ENCODE measurements at regions not wholly inside any gene's neighbourhood (a gene's known extent, or its start where the extent isn't known, plus 50 kb on each side); places are given as distances from the start of the nearest gene placed in this dataset.

DNA sequence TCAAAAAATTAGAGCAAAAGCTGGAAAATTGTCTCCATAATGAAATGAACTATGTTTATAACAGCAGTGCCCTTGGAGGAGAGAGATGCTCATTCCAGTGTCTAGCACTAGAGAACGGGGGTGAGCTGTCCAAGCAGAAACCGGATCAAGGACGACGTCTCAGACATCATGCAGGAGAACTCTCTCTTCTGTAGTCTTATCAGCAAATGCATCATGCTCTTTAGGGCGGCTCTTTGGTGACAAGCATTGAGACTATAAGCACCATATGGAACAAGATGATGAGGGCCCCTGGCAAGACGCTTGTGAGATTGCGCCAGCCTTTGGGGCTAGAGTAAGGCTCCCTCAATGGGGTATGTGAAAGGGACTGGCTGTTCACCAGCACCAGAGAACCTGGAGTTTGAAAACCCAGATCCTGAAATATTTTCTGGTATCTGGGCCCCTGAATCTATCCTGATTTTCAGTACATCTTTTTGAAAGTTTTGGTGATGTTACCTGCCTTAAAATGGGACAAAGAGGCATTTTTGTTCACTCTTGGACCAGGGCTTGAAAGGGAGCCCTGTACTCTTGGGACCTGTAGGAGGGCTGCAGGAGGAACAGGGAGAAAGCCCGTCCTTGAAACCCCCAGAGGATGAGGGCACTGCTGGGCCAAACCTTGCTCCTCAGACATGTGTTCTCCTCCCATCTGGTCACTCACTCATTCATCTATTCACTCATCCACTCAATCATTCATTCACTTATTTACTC is 127.6 kb downstream of the TTLL2 start:
- POLR2A ChIA-PET = no interaction called here
- TF ChIP-seq TARDBP (IDR thresholded peaks at IDR 0.05) (no peak), CTBP1 (IDR thresholded peaks at IDR 0.05; ENCODE audit: borderline replicate concordance) (no peak), HDGF (IDR thresholded peaks at IDR 0.05; ENCODE audit: borderline replicate concordance) (no peak), FOXM1 (IDR thresholded peaks at IDR 0.05; ENCODE audit: borderline replicate concordance) (no peak), ELF4 (IDR thresholded peaks at IDR 0.05) (no peak), BHLHE40 (IDR thresholded peaks at IDR 0.05; ENCODE audit: borderline replicate concordance) (no peak), SUZ12 (IDR thresholded peaks at IDR 0.05) (no peak), ZNF384 (IDR thresholded peaks at IDR 0.05) (no peak), SP1 (IDR thresholded peaks at IDR 0.05) (no peak), LEF1 (IDR thresholded peaks at IDR 0.05; ENCODE audit: borderline replicate concordance) (no peak)
- CTCF ChIA-PET = no interaction called here
- no peak for DNase-seq (ENCODE audit: extremely low spot score)

DNA sequence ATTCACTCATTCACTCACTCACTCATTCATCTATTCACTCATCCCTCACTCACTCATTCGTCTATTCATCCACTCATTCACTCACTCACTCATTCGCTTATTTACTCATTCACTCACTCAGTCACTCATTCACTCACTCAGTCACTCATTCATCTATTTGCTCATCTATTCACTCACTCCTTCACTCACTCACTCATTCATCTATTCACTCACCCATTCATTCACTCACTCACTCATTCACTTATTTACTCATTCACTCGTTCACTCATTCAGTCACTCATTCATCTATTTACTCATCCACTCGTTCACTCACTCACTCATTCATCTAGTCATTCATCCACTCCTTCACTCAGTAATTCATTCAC is 128.2 kb downstream of the TTLL2 start:
- POLR2A ChIA-PET = no interaction called here

DNA sequence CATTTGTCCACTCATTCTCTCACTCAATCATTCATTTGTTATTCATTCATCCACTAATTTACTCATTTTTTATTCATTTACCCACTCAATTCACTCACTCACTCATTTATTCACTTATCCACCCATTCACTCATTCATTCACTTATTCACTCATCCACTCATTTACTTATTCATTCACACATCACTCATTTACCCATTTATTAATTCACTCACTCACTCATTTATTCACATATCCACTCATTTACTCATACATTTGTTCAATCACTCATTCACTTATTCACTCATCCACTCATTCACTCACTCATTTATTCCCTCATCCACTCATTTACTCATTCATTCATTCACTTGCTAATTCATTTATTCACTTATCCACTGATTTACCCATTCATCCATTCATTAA is 129.1 kb downstream of the TTLL2 start:
- no peak for TF ChIP-seq L3MBTL2 (conservative IDR thresholded peaks at IDR 0.05)
- no peak for DNase-seq (ENCODE audit: extremely low spot score)
- ChIA-PET POLR2A (no interaction called here), CTCF (no interaction called here)

More for the DNA sequence above, 128.2 kb downstream of the TTLL2 start:
- TF ChIP-seq ARNT (IDR thresholded peaks at IDR 0.05) = no peak
- TF ChIP-seq CTBP1 (IDR thresholded peaks at IDR 0.05; ENCODE audit: borderline replicate concordance) = no peak
- TF ChIP-seq FOXK2 (IDR thresholded peaks at IDR 0.05) = no peak
- TF ChIP-seq ELF4 (IDR thresholded peaks at IDR 0.05) = no peak
- TF ChIP-seq, protein P1, sequence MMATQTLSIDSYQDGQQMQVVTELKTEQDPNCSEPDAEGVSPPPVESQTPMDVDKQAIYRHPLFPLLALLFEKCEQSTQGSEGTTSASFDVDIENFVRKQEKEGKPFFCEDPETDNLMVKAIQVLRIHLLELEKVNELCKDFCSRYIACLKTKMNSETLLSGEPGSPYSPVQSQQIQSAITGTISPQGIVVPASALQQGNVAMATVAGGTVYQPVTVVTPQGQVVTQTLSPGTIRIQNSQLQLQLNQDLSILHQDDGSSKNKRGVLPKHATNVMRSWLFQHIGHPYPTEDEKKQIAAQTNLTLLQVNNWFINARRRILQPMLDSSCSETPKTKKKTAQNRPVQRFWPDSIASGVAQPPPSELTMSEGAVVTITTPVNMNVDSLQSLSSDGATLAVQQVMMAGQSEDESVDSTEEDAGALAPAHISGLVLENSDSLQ (IDR thresholded peaks at IDR 0.05) = no peak
- no peak for TF ChIP-seq TARDBP (IDR thresholded peaks at IDR 0.05)
- TF ChIP-seq SUZ12 (IDR thresholded peaks at IDR 0.05) = no peak
- no peak for TF ChIP-seq SP1 (IDR thresholded peaks at IDR 0.05)
- TF ChIP-seq ZNF384 (IDR thresholded peaks at IDR 0.05) = no peak
- TF ChIP-seq HDGF (IDR thresholded peaks at IDR 0.05; ENCODE audit: borderline replicate concordance) = no peak
- TF ChIP-seq L3MBTL2 (conservative IDR thresholded peaks at IDR 0.05) = no peak
- TF ChIP-seq NFRKB (IDR thresholded peaks at IDR 0.05) = no peak
- TF ChIP-seq FOXA1 (IDR thresholded peaks at IDR 0.05) = no peak
- TF ChIP-seq LEF1 (IDR thresholded peaks at IDR 0.05; ENCODE audit: borderline replicate concordance) = no peak
- TF ChIP-seq FOXM1 (IDR thresholded peaks at IDR 0.05; ENCODE audit: borderline replicate concordance) = no peak
- TF ChIP-seq BHLHE40 (IDR thresholded peaks at IDR 0.05; ENCODE audit: borderline replicate concordance) = no peak
- no peak for DNase-seq (ENCODE audit: extremely low spot score)
- CTCF ChIA-PET = no interaction called here

DNA sequence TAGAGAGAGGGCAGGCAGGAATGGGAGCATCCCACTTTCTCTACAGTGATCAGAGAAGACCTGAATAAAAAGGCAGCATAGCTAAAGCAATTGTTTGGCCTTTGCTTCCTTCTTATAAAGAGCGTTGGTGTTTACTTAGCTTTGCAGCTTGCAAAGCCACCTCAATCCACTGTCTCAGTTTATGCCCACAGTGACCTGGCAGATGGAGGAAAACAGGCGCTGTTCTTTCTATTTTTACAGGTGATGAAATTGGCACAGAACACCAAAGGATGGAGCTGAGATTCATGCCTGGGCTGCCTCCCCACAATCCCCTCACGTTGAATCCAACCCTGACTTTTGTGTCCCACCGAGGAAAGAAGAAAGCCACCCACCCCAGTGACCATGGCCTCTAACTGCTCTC is 130.5 kb downstream of the TTLL2 start:
- POLR2A ChIA-PET = no interaction called here
- CTCF ChIA-PET = interaction anchor here (0.6 kb wide), 1 partner anchor 37 kb away, joined by 8 read pairs; no protein-coding TSS in a partner anchor
- DNase-seq (ENCODE audit: extremely low spot score) = no peak
- TF ChIP-seq SP1 (IDR thresholded peaks at IDR 0.05) (no peak), ELF4 (IDR thresholded peaks at IDR 0.05) (no peak), ARNT (IDR thresholded peaks at IDR 0.05) (no peak), SUZ12 (IDR thresholded peaks at IDR 0.05) (no peak), LEF1 (IDR thresholded peaks at IDR 0.05; ENCODE audit: borderline replicate concordance) (no peak), CTBP1 (IDR thresholded peaks at IDR 0.05; ENCODE audit: borderline replicate concordance) (no peak), NFRKB (IDR thresholded peaks at IDR 0.05) (no peak), ZNF384 (IDR thresholded peaks at IDR 0.05) (no peak), TARDBP (IDR thresholded peaks at IDR 0.05) (no peak), FOXM1 (IDR thresholded peaks at IDR 0.05; ENCODE audit: borderline replicate concordance) (no peak), HDGF (IDR thresholded peaks at IDR 0.05; ENCODE audit: borderline replicate concordance) (no peak), BHLHE40 (IDR thresholded peaks at IDR 0.05; ENCODE audit: borderline replicate concordance) (no peak), FOXK2 (IDR thresholded peaks at IDR 0.05) (no peak), L3MBTL2 (conservative IDR thresholded peaks at IDR 0.05) (no peak)
- TF ChIP-seq, protein P1 (IDR thresholded peaks at IDR 0.05) = no peak

DNA sequence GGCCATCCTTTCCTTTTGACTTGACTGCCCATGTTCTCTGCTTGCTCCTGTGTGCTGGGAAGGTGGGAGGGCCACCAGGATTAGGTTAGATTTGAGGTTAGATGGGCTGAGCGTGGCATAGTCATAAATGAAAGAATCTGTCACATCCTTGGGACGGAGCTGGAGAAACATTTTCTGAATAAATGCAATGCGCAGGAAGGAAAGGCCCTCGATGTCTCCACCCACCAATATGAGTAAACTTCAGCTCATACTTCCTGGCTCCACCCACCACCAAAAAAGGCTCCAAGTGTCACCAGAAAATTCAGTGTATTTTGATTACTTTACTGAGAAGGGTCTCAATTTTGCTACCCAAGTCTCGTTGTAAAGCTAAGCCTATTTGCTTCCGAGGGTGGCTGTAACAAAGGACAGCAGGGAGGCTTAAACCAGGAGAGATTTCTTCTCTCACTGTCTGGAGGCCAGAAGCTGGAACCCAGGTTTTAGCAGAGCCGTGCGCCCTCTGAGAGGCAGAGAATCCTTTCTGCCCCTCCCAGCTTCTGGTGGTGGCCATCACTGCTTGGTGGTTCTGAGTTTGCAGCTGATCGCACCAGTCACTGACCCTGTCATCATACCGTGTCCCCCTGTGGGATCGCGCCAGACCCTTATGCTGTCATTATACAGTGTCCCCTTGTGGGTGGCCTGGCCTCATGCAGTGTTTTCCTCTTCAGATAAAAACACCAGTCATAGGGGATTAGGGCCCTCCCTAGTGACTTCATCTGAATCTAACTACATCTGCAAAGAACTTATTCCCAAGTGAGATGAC is 137.8 kb downstream of the TTLL2 start:
- TF ChIP-seq L3MBTL2 (conservative IDR thresholded peaks at IDR 0.05) (no peak), HDGF (IDR thresholded peaks at IDR 0.05; ENCODE audit: borderline replicate concordance) (no peak), SUZ12 (IDR thresholded peaks at IDR 0.05) (no peak), TARDBP (IDR thresholded peaks at IDR 0.05) (no peak), NFRKB (IDR thresholded peaks at IDR 0.05) (no peak), SP1 (IDR thresholded peaks at IDR 0.05) (no peak), ARNT (IDR thresholded peaks at IDR 0.05) (no peak)
- ChIA-PET POLR2A (no interaction called here), CTCF (interaction anchor here (0.6 kb wide), 1 partner anchor 104 kb away, joined by 3 read pairs; no protein-coding TSS in a partner anchor)

DNA sequence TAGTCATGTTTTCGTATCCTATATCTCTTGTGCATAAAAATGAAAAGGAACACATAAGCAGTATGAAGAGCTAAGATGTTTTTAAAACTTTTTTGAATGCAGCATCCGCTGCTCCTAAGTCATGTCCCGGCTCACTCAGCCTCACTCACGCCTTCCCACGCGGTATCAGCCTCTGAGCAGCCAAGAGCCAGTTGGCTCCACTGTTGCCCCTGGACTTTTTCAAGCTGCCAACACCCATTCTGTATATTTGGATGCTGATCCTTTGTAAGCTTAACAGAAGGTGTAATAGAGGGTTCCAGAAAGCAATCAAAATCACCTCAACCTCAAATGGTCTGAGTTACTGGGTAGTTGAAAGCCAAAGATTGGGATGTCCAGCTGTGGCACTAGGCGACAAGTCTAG is 139.3 kb downstream of the TTLL2 start:
- ChIA-PET POLR2A (no interaction called here), CTCF (no interaction called here)
- no peak for TF ChIP-seq ARNT (IDR thresholded peaks at IDR 0.05)
- no peak for TF ChIP-seq FOXA1 (IDR thresholded peaks at IDR 0.05)
- TF ChIP-seq LEF1 (IDR thresholded peaks at IDR 0.05; ENCODE audit: borderline replicate concordance) = no peak
- TF ChIP-seq SP1 (IDR thresholded peaks at IDR 0.05) = no peak
- no peak for TF ChIP-seq ZNF384 (IDR thresholded peaks at IDR 0.05)
- TF ChIP-seq FOXM1 (IDR thresholded peaks at IDR 0.05; ENCODE audit: borderline replicate concordance) = no peak
- TF ChIP-seq NFRKB (IDR thresholded peaks at IDR 0.05) = no peak
- no peak for TF ChIP-seq ELF4 (IDR thresholded peaks at IDR 0.05)
- TF ChIP-seq TARDBP (IDR thresholded peaks at IDR 0.05) = no peak
- TF ChIP-seq BHLHE40 (IDR thresholded peaks at IDR 0.05; ENCODE audit: borderline replicate concordance) = no peak
- no peak for TF ChIP-seq HDGF (IDR thresholded peaks at IDR 0.05; ENCODE audit: borderline replicate concordance)
- no peak for TF ChIP-seq FOXK2 (IDR thresholded peaks at IDR 0.05)
- TF ChIP-seq L3MBTL2 (conservative IDR thresholded peaks at IDR 0.05) = no peak
- no peak for DNase-seq (ENCODE audit: extremely low spot score)

More for the DNA sequence above, 137.8 kb downstream of the TTLL2 start:
- DNase-seq (ENCODE audit: extremely low spot score) = no peak

All from HEK293T (cell line).